Psoas muscle (tissue), 7 donors: ENCODE measurements at regions not wholly inside any gene's neighbourhood (a gene's known extent, or its start where the extent isn't known, plus 50 kb on each side); places are given as distances from the start of the nearest gene placed in this dataset.

ENCODE experiments used
- ATAC-seq, 4 donors: fragments of 200-7000 bp; cut with Tn5 transposase; one replicate each; pipeline ENCODE4 v1.9.1; 2020; ENCODE audit warnings: moderate library complexity in 3 of 4, mild to moderate bottlenecking in 2 of 4
- DNase-seq, 2 donors: peaks; one replicate each; pipeline ENCODE4 v3.0.0-alpha.2; 2020
- H3K27ac ChIP-seq: fragments of 200-600 bp; one replicate; pipeline ENCODE4 v1.8.0; 2022
- H3K27me3 ChIP-seq, 3 donors: fragments of 200-600 bp in 1 of 3; one replicate each; pipeline versions ENCODE4 v1.6.1 to v1.8.0; 2013 to 2022; ENCODE audit warnings: low read length in 2 of 3, mild to moderate bottlenecking in 2 of 3, moderate library complexity in 1 of 3; ENCODE audit not compliant: insufficient read depth in 3 of 3
- H3K36me3 ChIP-seq, 2 donors: fragments of 200-600 bp in 1 of 2; one replicate each; pipeline versions ENCODE4 v1.6.1 to v1.8.0; 2013 to 2022; ENCODE audit warnings: low read depth in 1 of 2, mild to moderate bottlenecking in 1 of 2, moderate library complexity in 1 of 2; ENCODE audit not compliant: insufficient read depth in 1 of 2
- H3K4me1 ChIP-seq: fragments of 200-600 bp; one replicate; pipeline ENCODE4 v1.8.0; 2022
- H3K4me3 ChIP-seq: fragments of 200-600 bp; one replicate; pipeline ENCODE4 v1.8.0; 2022; ENCODE audit warnings: mild to moderate bottlenecking
- H3K9me3 ChIP-seq: fragments of 200-600 bp; one replicate; pipeline ENCODE4 v1.8.0; 2022
- WGBS, 3 donors: extraction: QIAGEN DNeasy Blood & Tissue Kit; methylation state at CpG; one replicate each; pipeline versions ENCODE4 v1.1.6 to v1.1.7; 2013; 5-methylcytosine and 5-hydroxymethylcytosine counted together
- intact Hi-C, 2 donors: fragments of 100-400 bp; cut with DNase I; formaldehyde crosslinking; loops; one replicate each; pipeline versions ENCODE4 v1.11.0 to v1.14.2; 2022
- TF ChIP-seq, protein P1 (sequence below): fragments of 200-600 bp; IDR thresholded peaks from one replicate; pipeline ENCODE4 v1.8.0; 2022; ENCODE audit warnings: antibody characterized with exemption
- donor health status: healthy with polysubstance abuse.
- donor health status: DM: no; HTN: no; CAD: no; lungs with moderate emphysema.
- donor health status: Bipolar disorder and iron deficiency.
- donor health status: healthy.
- donor health status: DM: yes; HTN: yes; CAD: no.
- donor health status: DM: no; HTN: no; CAD: no.
- donor health status: DM: yes; HTN: yes; CAD: no.

DNA sequence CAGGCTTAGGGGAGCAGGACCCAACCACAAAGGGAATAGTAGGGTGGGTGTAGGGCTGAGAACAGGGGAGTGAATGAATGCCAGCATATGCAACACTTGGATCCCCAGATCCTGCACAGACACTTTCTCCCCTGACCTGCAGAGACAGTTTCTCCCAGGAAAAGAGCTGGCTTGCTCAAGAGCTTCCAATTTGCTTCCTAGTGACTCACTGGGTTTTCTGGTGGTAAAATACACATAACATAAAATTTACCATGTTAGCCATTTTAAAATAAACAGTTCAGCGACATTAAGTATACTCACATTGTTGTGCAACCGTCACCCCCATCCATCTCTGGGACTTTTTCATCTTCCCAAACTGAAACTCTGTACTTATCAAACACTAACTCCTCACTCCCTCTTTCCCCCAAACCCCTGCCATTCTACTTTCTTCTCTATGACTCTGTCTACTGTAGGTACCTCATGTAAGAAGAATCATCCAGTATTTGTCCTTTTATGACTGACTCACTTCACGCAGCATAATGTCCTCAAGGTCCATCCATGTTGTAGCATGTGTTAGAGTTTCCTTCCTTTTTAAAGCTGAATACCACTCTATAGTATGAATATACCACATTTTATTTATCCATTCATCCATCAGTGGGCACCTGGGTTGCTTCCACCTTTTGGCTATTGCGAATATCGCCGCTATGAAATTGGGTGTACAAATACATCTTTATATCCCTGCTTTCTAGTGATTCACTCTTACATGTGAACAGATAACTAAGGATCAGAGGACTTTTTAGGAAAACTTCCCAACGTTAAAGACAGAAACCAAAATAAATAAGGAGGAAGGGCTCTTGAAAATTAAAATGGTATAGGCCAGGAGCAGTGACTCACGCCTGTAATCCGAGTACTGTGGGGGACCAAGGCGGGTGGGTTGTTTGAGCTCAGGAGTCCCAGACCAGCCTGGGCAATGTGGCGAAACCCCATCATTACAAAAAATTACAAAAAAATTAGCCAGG, 95.6 kb upstream of the TJP1 start:
- Histone ChIP-seq H3K36me3 (no peaks in the 10 kb centered on the region), H3K27me3 (no peaks in the 10 kb centered on the region), H3K4me1 (no peaks in the 10 kb centered on the region), H3K9me3 (no peaks in the 10 kb centered on the region), H3K27ac (no peak overlapping the region), H3K4me3 (no peak overlapping the region)
- ATAC-seq (no peak), DNase-seq (no peak)
- TF ChIP-seq, protein P1, sequence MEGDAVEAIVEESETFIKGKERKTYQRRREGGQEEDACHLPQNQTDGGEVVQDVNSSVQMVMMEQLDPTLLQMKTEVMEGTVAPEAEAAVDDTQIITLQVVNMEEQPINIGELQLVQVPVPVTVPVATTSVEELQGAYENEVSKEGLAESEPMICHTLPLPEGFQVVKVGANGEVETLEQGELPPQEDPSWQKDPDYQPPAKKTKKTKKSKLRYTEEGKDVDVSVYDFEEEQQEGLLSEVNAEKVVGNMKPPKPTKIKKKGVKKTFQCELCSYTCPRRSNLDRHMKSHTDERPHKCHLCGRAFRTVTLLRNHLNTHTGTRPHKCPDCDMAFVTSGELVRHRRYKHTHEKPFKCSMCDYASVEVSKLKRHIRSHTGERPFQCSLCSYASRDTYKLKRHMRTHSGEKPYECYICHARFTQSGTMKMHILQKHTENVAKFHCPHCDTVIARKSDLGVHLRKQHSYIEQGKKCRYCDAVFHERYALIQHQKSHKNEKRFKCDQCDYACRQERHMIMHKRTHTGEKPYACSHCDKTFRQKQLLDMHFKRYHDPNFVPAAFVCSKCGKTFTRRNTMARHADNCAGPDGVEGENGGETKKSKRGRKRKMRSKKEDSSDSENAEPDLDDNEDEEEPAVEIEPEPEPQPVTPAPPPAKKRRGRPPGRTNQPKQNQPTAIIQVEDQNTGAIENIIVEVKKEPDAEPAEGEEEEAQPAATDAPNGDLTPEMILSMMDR = no peak
- 86 to 87% (median 86%) methylated on average over 11 of the region's 11 CpGs for WGBS, 3 donors
- intact Hi-C loops = no loop called here

DNA sequence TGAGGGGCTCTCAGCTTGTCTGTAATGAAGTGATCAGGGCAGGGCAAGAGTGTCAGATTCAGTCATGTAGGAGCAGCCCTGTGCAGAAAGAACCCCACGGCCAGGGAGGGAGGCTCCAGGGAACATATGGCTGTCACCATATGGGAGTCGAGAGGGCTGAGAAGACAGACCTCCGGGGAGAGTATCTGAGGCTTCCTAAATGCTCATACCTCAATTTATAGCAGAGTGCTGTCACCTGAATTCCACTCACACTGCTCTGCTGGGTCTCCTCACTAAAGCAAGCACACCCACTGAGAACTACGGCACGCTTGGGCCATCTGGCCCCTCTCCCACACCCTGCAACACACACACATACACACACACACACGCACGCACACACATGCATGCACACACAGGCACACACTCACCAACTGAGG, 92.3 kb upstream of the TJP1 start:
- Histone ChIP-seq H3K27me3 (no peaks in the 10 kb centered on the region), H3K4me1 (no peaks in the 10 kb centered on the region), H3K27ac (no peak overlapping the region), H3K9me3 (no peaks in the 10 kb centered on the region), H3K4me3 (no peak overlapping the region), H3K36me3 (no peaks in the 10 kb centered on the region)
- TF ChIP-seq, protein P1 = no peak
- intact Hi-C loops = loop anchor here in 1 of 2 donors (5.0 kb wide), 1 partner anchor 87 kb away; no protein-coding TSS in a partner anchor
- WGBS, 3 donors = 34 to 38% (median 37%) methylated on average over 7 of the region's 7 CpGs
- ATAC-seq (no peak), DNase-seq (no peak)

DNA sequence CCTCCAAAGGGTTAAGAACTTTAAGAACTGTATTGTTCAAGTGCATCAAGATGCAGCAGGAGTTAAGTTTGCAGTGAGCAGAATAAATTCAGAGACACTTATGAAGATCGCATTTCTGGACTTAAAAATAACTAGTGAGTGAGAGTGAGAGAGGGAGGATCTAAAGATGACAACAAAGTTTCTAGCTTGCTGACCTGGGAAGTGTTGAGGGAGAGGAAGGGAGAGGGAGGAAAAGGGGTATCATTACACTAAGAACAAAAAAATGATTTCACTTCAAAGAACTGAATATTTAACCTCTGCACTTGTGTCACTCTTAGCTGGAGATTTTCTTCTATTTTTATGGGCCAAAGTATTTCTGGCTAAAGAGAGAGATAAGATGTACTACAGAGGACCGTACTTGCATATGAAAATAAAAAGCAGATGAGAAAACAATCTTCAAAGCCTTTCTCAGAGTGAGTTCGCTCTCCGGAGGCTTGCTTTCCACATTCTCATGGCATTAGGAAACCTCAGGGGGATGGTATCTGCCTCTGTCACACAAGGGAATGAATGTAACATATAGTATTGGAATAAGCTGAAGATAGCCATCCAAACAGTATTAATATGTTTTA, 91.4 kb upstream of the TJP1 start:
- no peaks in the 10 kb centered on the region for H3K9me3 ChIP-seq
- H3K27me3 ChIP-seq = no peaks in the 10 kb centered on the region
- no peak overlapping the region for H3K27ac ChIP-seq
- no peaks in the 10 kb centered on the region for H3K36me3 ChIP-seq
- H3K4me1 ChIP-seq = no peaks in the 10 kb centered on the region
- no peak for DNase-seq
- TF ChIP-seq, protein P1 = no peak
- intact Hi-C loops = loop anchor here in 1 of 2 donors (5.0 kb wide), 1 partner anchor 86 kb away; no protein-coding TSS in a partner anchor
- H3K4me3 ChIP-seq = no peak overlapping the region
- no peak for ATAC-seq
- WGBS, 3 donors = 25 to 35% (median 31%) methylated on average over 4 of the region's 4 CpGs

DNA sequence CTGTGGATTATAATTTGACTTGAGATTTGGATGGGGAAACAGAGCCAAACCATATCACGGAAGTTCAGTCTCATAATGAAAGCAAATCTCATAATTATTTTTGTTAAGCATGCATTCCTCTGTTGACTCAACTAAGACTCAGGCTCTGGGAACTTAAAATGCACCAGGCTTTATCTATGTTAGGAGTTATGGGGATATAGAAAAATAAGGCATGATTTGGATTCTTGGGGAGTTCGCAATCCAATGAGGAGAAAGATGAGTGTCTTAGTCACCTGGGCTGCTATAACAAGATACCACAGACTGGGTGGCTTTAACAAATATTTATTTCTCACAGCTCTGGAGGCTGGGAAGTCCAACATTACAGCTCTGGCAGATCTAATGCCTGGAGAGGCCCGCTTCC, 89.4 kb upstream of the TJP1 start:
- no peaks in the 10 kb centered on the region for H3K36me3 ChIP-seq
- ATAC-seq (no peak), DNase-seq (no peak)
- H3K27ac ChIP-seq = no peak overlapping the region
- TF ChIP-seq, protein P1 = no peak
- intact Hi-C loops = loop anchor here in 1 of 2 donors (5.0 kb wide), 1 partner anchor 84 kb away; no protein-coding TSS in a partner anchor
- H3K27me3 ChIP-seq = no peaks in the 10 kb centered on the region
- no peaks in the 10 kb centered on the region for H3K4me1 ChIP-seq
- 57 to 77% (median 57%) methylated on average over 3 of the region's 3 CpGs for WGBS, 3 donors
- H3K9me3 ChIP-seq = no peaks in the 10 kb centered on the region
- H3K4me3 ChIP-seq = no peak overlapping the region
